Neural cell (in vitro differentiated cells): ENCODE measurements at regions not wholly inside any gene's neighbourhood (a gene's known extent, or its start where the extent isn't known, plus 50 kb on each side); places are given as distances from the start of the nearest gene placed in this dataset.

Experiments
- CTCF ChIP-seq: fragments of 450-650 bp; IDR thresholded peaks from 2 replicates; pipeline ENCODE4 v1.5.1; 2014; ENCODE audit warnings: antibody characterized with exemption, mild to moderate bottlenecking, moderate library complexity; ENCODE audit not compliant: poor library complexity, severe bottlenecking
- EP300 ChIP-seq: fragments of 450-650 bp; conservative IDR thresholded peaks from 2 replicates; pipeline ENCODE4 v1.6.1; 2014; ENCODE audit warnings: antibody characterized with exemption, mild to moderate bottlenecking, moderate library complexity; ENCODE audit not compliant: poor library complexity, severe bottlenecking
- EZH2 ChIP-seq: fragments of 200-600, 300-800 bp; shearing (Covaris generic), sonication (generic); IDR thresholded peaks from 2 replicates; pipeline ENCODE4 v1.6.1; 2014; ENCODE audit warnings: antibody characterized with exemption, low read length, borderline replicate concordance, mild to moderate bottlenecking; ENCODE audit not compliant: insufficient read depth, poor library complexity, severe bottlenecking
- POLR2AphosphoS5 ChIP-seq: IDR thresholded peaks from 2 replicates; pipeline ENCODE4 v1.6.1; 2012
- RAD21 ChIP-seq: fragments of 450-650 bp; conservative IDR thresholded peaks from 2 replicates; pipeline ENCODE4 v1.6.1; 2014; ENCODE audit warnings: antibody characterized with exemption, mild to moderate bottlenecking, moderate library complexity
- REST ChIP-seq: IDR thresholded peaks from 2 replicates; pipeline ENCODE4 v1.6.1; 2012; ENCODE audit warnings: borderline replicate concordance
- TAF1 ChIP-seq: IDR thresholded peaks from 2 replicates; pipeline ENCODE4 v1.6.1; 2012; ENCODE audit warnings: low read depth

- no peak for TF ChIP-seq CTCF
- TF ChIP-seq EZH2, result no peak
- TF ChIP-seq EP300, result no peak
- no peak for TF ChIP-seq POLR2AphosphoS5
- no peak for TF ChIP-seq TAF1
- TF ChIP-seq RAD21, result no peak
- TF ChIP-seq REST, result no peak
Observed at GRCh38 chr13:61148211-61148610, 267.4 kb downstream of the PCDH20 start.
